Osteoblast (primary cell): ENCODE measurements at regions not wholly inside any gene's neighbourhood (a gene's known extent, or its start where the extent isn't known, plus 50 kb on each side); places are given as distances from the start of the nearest gene placed in this dataset.
A peak's percentile ranks its signal among the peaks of the same experiment; 100 is the strongest.

Source experiments
- DNase-seq: peaks from one replicate; pipeline ENCODE4 v3.0.0; 2011; ENCODE audit warnings: low spot score, mixed read lengths; ENCODE audit not compliant: insufficient read length; ENCODE audit errors: missing footprints
- H2AFZ ChIP-seq: 2 replicates; pipeline ENCODE4 v1.6.0; 2011; ENCODE audit warnings: mild to moderate bottlenecking, low read length
- H3K27ac ChIP-seq: 2 replicates; pipeline ENCODE4 v1.5.1; 2011; ENCODE audit warnings: mild to moderate bottlenecking, low read depth, low read length, moderate library complexity
- H3K27me3 ChIP-seq: 2 replicates; pipeline ENCODE4 v1.6.0; 2012; ENCODE audit warnings: mild to moderate bottlenecking, control low read depth, inconsistent platforms, low read length, moderate library complexity; ENCODE audit not compliant: insufficient read depth
- H3K36me3 ChIP-seq: 2 replicates; pipeline ENCODE4 v1.5.1; 2011; ENCODE audit warnings: mild to moderate bottlenecking, low read length, control low read depth, moderate library complexity; ENCODE audit not compliant: insufficient read depth
- H3K4me1 ChIP-seq: 2 replicates; pipeline ENCODE4 v1.5.1; 2011; ENCODE audit warnings: mild to moderate bottlenecking, low read length, control low read depth, moderate library complexity; ENCODE audit not compliant: insufficient read depth
- H3K4me2 ChIP-seq: 2 replicates; pipeline ENCODE4 v1.6.0; 2011; ENCODE audit warnings: mild to moderate bottlenecking, low read length; ENCODE audit not compliant: insufficient read depth
- H3K4me3 ChIP-seq: fragments of 200-600 bp; sonication (generic); 3 replicates; pipeline ENCODE4 v1.5.1; 2012; ENCODE audit warnings: mild to moderate bottlenecking, low read length, inconsistent platforms; ENCODE audit not compliant: insufficient read depth
- H3K79me2 ChIP-seq: 2 replicates; pipeline ENCODE4 v1.6.0; 2012; ENCODE audit warnings: mild to moderate bottlenecking, low read length, control low read depth, inconsistent platforms; ENCODE audit not compliant: insufficient read depth
- H3K9me3 ChIP-seq: 2 replicates; pipeline ENCODE4 v1.5.1; 2011; ENCODE audit warnings: low read depth, low read length, control low read depth
- H4K20me1 ChIP-seq: 2 replicates; pipeline ENCODE4 v1.6.0; 2012; ENCODE audit warnings: mild to moderate bottlenecking, low read length, control low read depth; ENCODE audit not compliant: insufficient read depth
- CTCF ChIP-seq: IDR thresholded peaks from 2 replicates; pipeline ENCODE4 v1.5.1; 2011; ENCODE audit warnings: mild to moderate bottlenecking, low read depth, low read length, moderate library complexity; ENCODE audit errors: extremely low read depth

- Histone ChIP-seq H3K27ac (no peak overlapping the region), H4K20me1 (no peaks in the 10 kb centered on the region)
- no peak for TF ChIP-seq CTCF
These were observed 52.3 kb upstream of the TNFSF18 start for GRCh38 chr1:173103006-173103405.

GRCh38 chr1:173101589-173101988, 50.8 kb upstream of the TNFSF18 start:
- Histone ChIP-seq H3K4me2 (no peak overlapping the region), H2AFZ (no peak overlapping the region), H3K36me3 (no peaks in the 10 kb centered on the region), H3K79me2 (no peaks in the 10 kb centered on the region), H3K4me3 (no peak overlapping the region), H3K9me3 (no peaks in the 10 kb centered on the region), H3K27me3 (no peaks in the 10 kb centered on the region), H3K4me1 (peaks cover 5% of the 10 kb centered on the region), H3K27ac (no peak overlapping the region), H4K20me1 (no peaks in the 10 kb centered on the region)
- no peak for DNase-seq
- TF ChIP-seq CTCF, result no peak

More at GRCh38 chr1:173103006-173103405, 52.3 kb upstream of the TNFSF18 start:
- Histone ChIP-seq H3K9me3 (no peaks in the 10 kb centered on the region), H3K79me2 (no peaks in the 10 kb centered on the region), H3K36me3 (no peaks in the 10 kb centered on the region), H3K27me3 (no peaks in the 10 kb centered on the region), H3K4me1 (no peaks in the 10 kb centered on the region), H3K4me3 (no peak overlapping the region), H3K4me2 (no peak overlapping the region), H2AFZ (no peak overlapping the region)
- peak; percentile 54 for DNase-seq

GRCh38 chr1:173100476-173101107, 49.9 kb upstream of the TNFSF18 start:
- no peak overlapping the region for H3K4me3 ChIP-seq
- H3K27ac ChIP-seq, result no peak overlapping the region
- H3K36me3 ChIP-seq, result no peaks in the 10 kb centered on the region
- DNase-seq, result no peak
- peaks cover 10% of the 10 kb centered on the region for H3K4me1 ChIP-seq
- no peaks in the 10 kb centered on the region for H3K79me2 ChIP-seq
- no peaks in the 10 kb centered on the region for H3K9me3 ChIP-seq
- no peak overlapping the region for H3K4me2 ChIP-seq
- H3K27me3 ChIP-seq, result no peaks in the 10 kb centered on the region
- no peak overlapping the region for H2AFZ ChIP-seq
- TF ChIP-seq CTCF, result no peak
- no peaks in the 10 kb centered on the region for H4K20me1 ChIP-seq
